A673 (cell line): ENCODE measurements at regions not wholly inside any gene's neighbourhood (a gene's known extent, or its start where the extent isn't known, plus 50 kb on each side); places are given as distances from the start of the nearest gene placed in this dataset.

Experiments used
- CTCF ChIP-seq: fragments of 300-800, 200-600 bp; sonication (generic); conservative IDR thresholded peaks from 2 replicates; pipeline ENCODE4 v1.5.1; 2017; ENCODE audit warnings: low read depth, mild to moderate bottlenecking, antibody characterized with exemption, low read length, moderate library complexity, mixed read lengths
- EZH2 ChIP-seq: fragments of 200-600 bp; sonication (generic); IDR thresholded peaks from 2 replicates; pipeline ENCODE4 v1.6.1; 2017; ENCODE audit warnings: borderline replicate concordance, low read depth, mild to moderate bottlenecking, mixed read lengths, antibody characterized with exemption, low read length; ENCODE audit not compliant: poor library complexity, severe bottlenecking

GRCh38 chr12:67056329-67056728, 212.8 kb upstream of the CAND1 start:
- TF ChIP-seq CTCF (no peak), EZH2 (no peak)
